Panc1 (cell line): ENCODE measurements at regions not wholly inside any gene's neighbourhood (a gene's known extent, or its start where the extent isn't known, plus 50 kb on each side); places are given as distances from the start of the nearest gene placed in this dataset.

Source experiments
- CTCF ChIP-seq: fragments of 450-650 bp; IDR thresholded peaks from 2 replicates; pipeline ENCODE4 v1.5.1; 2017; ENCODE audit warnings: mild to moderate bottlenecking
- POLR2AphosphoS5 ChIP-seq: IDR thresholded peaks from 2 replicates; pipeline ENCODE4 v1.6.1; 2012; ENCODE audit warnings: mild to moderate bottlenecking, low read depth, low read length, moderate library complexity
- REST ChIP-seq, 2 experiments: IDR thresholded peaks; 2 replicates each; pipeline ENCODE4 v1.6.1; 2011 to 2012; ENCODE audit warnings: low read depth in 2 of 2, control low read depth in 1 of 2, low read length in 1 of 2, mild to moderate bottlenecking in 1 of 2, moderate library complexity in 1 of 2; ENCODE audit not compliant: insufficient read depth in 1 of 2

DNA sequence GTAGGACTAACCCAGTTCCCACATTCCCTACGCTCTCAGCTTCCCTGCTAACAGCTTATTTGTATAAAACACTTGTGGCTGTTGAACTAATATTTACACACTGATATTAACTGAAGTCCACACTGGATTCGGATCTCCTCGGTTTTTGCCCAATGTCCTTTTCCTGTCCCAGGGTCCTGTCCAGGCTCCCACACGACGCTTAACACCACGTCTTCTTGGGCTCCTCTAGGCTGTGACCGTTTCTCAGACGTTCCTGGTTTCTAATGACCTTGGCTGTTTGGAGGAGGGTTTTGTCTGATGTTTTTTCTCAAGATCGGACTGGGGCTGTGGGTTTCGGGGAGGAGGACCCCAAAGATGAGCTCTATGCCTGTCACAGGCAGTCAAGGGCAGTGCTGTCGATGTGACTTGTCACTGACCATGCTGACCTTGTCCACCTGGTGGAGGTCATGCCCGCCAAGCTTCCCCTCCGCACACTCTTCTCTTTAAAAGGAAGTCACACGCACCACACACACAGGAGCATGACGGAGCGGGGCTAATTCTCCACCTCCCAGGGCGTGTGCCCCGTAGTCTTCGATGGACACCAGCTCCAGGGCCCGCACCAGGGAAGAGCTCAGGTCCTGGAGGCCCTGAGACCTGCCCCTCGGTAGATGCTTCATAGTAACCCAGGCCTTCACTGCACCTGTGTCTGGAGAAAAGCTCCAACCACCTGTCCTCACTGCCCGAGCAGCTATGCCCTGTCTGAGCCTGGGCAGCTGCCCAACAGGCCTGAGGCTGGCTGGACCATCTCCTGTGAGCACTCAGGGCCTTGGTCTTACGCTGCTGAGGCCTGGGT lies 72.0 kb downstream of the TTLL2 start:
- TF ChIP-seq CTCF = no peak
- no peak for TF ChIP-seq REST (IDR thresholded peaks at IDR 0.05; ENCODE audit: insufficient read depth in 1 of 2, low read depth in 2 of 2, low read length in 1 of 2)
- TF ChIP-seq POLR2AphosphoS5 = no peak
